ENCODE measurements at regions not wholly inside any gene's neighbourhood (a gene's known extent, or its start where the extent isn't known, plus 50 kb on each side); places are given as distances from the start of the nearest gene placed in this dataset.

- ChIA-PET POLR2A (no interaction called here), CTCF (no interaction called here)
- H3K4me3 Mint-ChIP-seq: no peak overlapping the region
- ATAC-seq (no peak), DNase-seq (ENCODE audit: low spot score) (no peak)
- peaks cover 23% of the 10 kb centered on the region for H3K9me3 Mint-ChIP-seq
- no peaks in the 10 kb centered on the region for H3K27me3 Mint-ChIP-seq (ENCODE audit: low read depth)
- no peak overlapping the region for H3K27ac Mint-ChIP-seq
- no peaks in the 10 kb centered on the region for H3K4me1 Mint-ChIP-seq
- peaks cover 5% of the 10 kb centered on the region for H3K36me3 Mint-ChIP-seq
- TF ChIP-seq TEAD4 (CRISPR knock-in tag; IDR thresholded peaks at IDR 0.05) (no peak), ZNF532 (CRISPR knock-in tag; IDR thresholded peaks at IDR 0.05; ENCODE audit: borderline replicate concordance) (no peak), ZNF219 (CRISPR knock-in tag; IDR thresholded peaks at IDR 0.05; ENCODE audit: borderline replicate concordance) (no peak), FOXP1 (CRISPR knock-in tag; IDR thresholded peaks at IDR 0.05; ENCODE audit: borderline replicate concordance) (no peak), ZNF281 (CRISPR knock-in tag; IDR thresholded peaks at IDR 0.05) (no peak), ATF6 (CRISPR knock-in tag; IDR thresholded peaks at IDR 0.05) (no peak), ZBTB43 (CRISPR knock-in tag; IDR thresholded peaks at IDR 0.05) (no peak), AR (CRISPR knock-in tag; IDR thresholded peaks at IDR 0.05) (no peak), ZNF512 (CRISPR knock-in tag; IDR thresholded peaks at IDR 0.05; ENCODE audit: borderline replicate concordance) (no peak), CBFB (CRISPR knock-in tag; IDR thresholded peaks at IDR 0.05; ENCODE audit: low read depth) (no peak), KAT7 (CRISPR knock-in tag; IDR thresholded peaks at IDR 0.05; ENCODE audit: borderline replicate concordance) (no peak), ARID4B (CRISPR knock-in tag; IDR thresholded peaks at IDR 0.05; ENCODE audit: borderline replicate concordance) (no peak), USF2 (CRISPR knock-in tag; IDR thresholded peaks at IDR 0.05) (no peak), E2F4 (CRISPR knock-in tag; IDR thresholded peaks at IDR 0.05; ENCODE audit: borderline replicate concordance, low read depth) (no peak)
Measured at GRCh38 chr7:80027611-80028173, 106.9 kb upstream of the GNAI1 start.
